ENCODE measurements at regions not wholly inside any gene's neighbourhood (a gene's known extent, or its start where the extent isn't known, plus 50 kb on each side); places are given as distances from the start of the nearest gene placed in this dataset.

DNA sequence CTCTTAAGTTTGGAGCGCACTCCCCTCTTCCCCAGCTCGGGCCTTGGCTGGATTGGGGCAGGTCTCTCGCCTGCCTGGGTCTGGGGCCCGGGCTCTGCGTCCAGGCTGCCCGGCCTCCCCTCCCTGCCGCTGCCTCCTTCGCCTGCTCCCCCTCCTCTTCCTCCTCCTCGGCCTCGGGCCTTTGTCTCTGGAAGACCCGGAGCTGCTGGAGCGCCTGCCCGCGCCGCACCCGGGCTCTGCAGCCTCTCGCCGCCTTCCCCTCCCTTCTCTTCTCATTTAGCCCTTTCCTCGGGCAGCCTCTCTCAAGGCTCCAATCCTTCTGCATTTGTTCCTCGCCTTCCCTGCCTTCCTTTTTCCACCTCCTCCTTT is 218.5 kb downstream of the C9orf50 start:
- no peak for TF ChIP-seq POLR2A (IDR thresholded peaks at IDR 0.05)
- TF ChIP-seq, protein P1, sequence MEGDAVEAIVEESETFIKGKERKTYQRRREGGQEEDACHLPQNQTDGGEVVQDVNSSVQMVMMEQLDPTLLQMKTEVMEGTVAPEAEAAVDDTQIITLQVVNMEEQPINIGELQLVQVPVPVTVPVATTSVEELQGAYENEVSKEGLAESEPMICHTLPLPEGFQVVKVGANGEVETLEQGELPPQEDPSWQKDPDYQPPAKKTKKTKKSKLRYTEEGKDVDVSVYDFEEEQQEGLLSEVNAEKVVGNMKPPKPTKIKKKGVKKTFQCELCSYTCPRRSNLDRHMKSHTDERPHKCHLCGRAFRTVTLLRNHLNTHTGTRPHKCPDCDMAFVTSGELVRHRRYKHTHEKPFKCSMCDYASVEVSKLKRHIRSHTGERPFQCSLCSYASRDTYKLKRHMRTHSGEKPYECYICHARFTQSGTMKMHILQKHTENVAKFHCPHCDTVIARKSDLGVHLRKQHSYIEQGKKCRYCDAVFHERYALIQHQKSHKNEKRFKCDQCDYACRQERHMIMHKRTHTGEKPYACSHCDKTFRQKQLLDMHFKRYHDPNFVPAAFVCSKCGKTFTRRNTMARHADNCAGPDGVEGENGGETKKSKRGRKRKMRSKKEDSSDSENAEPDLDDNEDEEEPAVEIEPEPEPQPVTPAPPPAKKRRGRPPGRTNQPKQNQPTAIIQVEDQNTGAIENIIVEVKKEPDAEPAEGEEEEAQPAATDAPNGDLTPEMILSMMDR (IDR thresholded peaks at IDR 0.05), result no peak

DNA sequence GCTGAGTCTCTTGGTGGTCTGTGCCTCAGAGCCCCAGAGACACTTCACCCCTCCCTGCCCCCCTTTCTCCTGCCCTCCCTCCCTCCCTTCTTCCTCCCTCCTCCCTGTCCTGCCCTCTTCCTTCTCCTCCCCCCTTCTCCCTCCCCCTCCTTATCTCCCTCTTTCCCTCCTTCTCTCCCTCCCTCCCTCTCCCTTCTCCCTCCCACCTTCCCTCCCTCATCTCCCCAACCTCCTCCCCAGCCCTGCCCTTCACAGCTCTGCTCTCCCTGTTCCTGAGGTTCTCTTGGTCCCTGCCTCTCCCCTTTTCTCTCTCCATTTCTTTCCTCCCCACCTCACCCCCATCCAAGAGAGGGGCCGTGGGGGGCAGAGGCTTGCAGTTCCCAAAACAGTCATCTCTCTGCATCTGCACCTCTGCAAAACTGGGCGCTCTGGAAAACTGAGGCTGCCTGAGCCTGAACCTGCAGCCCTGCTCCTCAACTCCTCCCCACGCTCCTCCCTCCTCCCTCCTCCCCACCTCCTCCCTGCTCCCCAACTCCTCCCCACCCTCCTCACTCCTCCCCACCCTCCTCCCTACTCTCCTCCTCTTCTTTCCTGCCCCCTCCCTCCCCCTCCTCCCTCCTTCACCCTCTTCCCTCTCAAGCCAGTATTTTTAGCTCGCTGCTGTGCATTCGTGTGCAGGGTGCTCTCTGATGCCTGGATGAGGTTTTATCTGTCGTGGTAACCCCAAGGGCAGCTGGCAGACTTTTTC is 219.1 kb downstream of the C9orf50 start:
- DNase-seq (peak in 1 of 3 donors; percentile 31), ATAC-seq (no peak)
- Histone ChIP-seq H3K9me3 (no peaks in the 10 kb centered on the region), H3K27me3 (no peaks in the 10 kb centered on the region), H3K4me3 (no peak overlapping the region), H3K36me3 (no peaks in the 10 kb centered on the region), H3K27ac (no peak overlapping the region), H3K4me1 (no peaks in the 10 kb centered on the region)
- intact Hi-C loops (cut with DNase I), result no loop called here
- TF ChIP-seq, protein P1 (IDR thresholded peaks at IDR 0.05), result no peak
- no peak for TF ChIP-seq POLR2A (IDR thresholded peaks at IDR 0.05)
- WGBS (ENCODE audit: insufficient coverage, low coverage, low lambda C conversion rate, missing lambda C conversion rate), result 54% methylated on average over 6 of the region's 6 CpGs

More for the DNA sequence above, 218.5 kb downstream of the C9orf50 start:
- DNase-seq (peak in 1 of 3 donors; percentile 43), ATAC-seq (no peak)
- WGBS (ENCODE audit: insufficient coverage, low coverage, low lambda C conversion rate, missing lambda C conversion rate), result 53% methylated on average over 19 of the region's 20 CpGs
- no peaks in the 10 kb centered on the region for H3K27me3 ChIP-seq
- H3K27ac ChIP-seq, result no peak overlapping the region
- no peaks in the 10 kb centered on the region for H3K36me3 ChIP-seq
- H3K9me3 ChIP-seq, result no peaks in the 10 kb centered on the region
- no peaks in the 10 kb centered on the region for H3K4me1 ChIP-seq
- intact Hi-C loops (cut with DNase I), result no loop called here
- H3K4me3 ChIP-seq, result no peak overlapping the region

DNA sequence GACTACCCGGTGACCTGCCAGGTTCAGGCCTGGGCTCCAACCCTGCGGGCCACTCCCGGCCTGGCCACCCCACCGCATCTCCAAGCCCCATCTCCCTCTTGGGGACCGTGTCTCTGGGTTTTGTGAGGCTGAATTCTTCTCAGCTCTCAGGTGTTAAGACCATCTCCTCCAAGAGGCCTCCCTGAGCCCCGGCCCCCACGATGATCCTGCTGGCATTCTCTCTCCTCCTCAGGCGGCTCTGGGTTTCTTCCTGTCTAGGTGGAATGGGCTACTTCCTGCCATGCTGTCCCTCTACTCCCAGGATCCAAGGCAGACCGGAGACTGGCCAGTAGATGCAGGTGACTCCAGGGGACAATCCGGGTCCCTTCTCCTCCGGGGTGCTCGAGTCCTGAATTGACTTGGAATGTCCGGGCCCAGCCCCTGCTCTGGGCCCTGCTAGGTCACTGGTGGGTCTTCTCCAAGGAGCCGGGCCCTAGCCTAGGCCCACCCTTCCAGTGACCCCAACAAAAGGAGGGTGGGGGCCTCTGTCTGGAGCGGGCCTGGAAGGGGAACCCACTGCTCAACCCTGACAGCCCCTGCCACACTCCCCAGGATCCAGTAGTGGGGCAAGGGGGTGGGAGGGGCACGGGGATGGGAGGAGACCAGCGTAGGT is 219.8 kb downstream of the C9orf50 start:
- Histone ChIP-seq H3K27ac (no peak overlapping the region), H3K9me3 (no peaks in the 10 kb centered on the region), H3K4me1 (no peaks in the 10 kb centered on the region), H3K4me3 (no peak overlapping the region), H3K27me3 (no peaks in the 10 kb centered on the region), H3K36me3 (no peaks in the 10 kb centered on the region)
- no peak for TF ChIP-seq POLR2A (IDR thresholded peaks at IDR 0.05)
- TF ChIP-seq, protein P1 (IDR thresholded peaks at IDR 0.05), result no peak
- DNase-seq (peak in 2 of 3 donors; percentile 14 to 39), ATAC-seq (no peak)
- intact Hi-C loops (cut with DNase I), result no loop called here
- 50% methylated on average over 1 of the region's 17 CpGs for WGBS (ENCODE audit: insufficient coverage, low coverage, low lambda C conversion rate, missing lambda C conversion rate)

DNA sequence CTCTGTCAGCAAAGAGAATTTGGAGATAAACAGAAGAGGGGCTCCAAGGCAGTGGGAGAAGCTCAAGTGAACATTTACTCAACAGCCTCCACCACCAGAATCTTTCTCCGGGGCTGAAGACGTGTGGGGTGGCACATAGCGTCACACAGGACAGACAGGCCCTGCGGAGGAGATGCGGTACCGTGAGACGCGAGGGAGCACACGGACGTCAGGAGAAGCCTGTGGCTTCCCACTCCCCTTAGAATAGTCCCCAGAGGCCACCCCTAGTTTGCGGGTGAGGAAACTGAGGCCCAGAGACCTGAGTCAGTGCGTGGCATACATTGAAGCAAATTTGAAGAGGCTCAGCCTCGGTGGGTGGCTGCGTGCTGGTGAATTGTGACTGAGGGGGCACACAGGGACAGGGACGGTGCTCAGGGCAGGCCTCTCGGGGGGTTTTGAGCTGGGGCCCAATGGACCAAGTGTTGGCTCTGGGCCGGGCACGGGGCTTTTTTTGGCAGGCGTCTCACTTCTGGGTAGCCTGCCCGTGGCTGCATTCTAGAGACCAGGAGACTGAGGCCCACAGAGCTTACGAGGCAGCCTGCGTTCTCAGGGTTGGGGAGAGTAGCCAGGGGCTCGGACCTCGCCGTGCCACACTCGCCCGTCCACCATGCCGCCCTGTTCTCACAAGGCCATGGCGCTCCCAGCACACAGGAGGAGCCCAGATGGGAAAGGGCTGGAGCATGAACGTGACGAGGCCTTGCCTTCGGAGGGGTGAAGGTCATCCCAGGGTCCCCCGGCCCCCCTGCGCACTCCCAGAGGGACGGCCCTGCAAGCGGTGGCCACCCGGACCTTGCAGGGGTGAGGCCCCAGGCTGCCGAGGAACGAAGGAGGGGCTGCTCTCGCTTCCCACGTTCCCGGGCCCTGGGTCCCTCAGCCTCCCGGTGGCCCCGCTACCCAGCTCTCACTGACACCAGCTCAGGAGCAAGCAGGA is 220.6 kb downstream of the C9orf50 start:
- TF ChIP-seq, protein P1 (IDR thresholded peaks at IDR 0.05), result no peak
- TF ChIP-seq POLR2A (IDR thresholded peaks at IDR 0.05), result no peak
- no peaks in the 10 kb centered on the region for H3K9me3 ChIP-seq
- WGBS (ENCODE audit: insufficient coverage, low coverage, low lambda C conversion rate, missing lambda C conversion rate), result 96% methylated on average over 4 of the region's 44 CpGs
- no peaks in the 10 kb centered on the region for H3K36me3 ChIP-seq
- H3K27ac ChIP-seq, result no peak overlapping the region
- H3K4me1 ChIP-seq, result no peaks in the 10 kb centered on the region
- no peaks in the 10 kb centered on the region for H3K27me3 ChIP-seq
- DNase-seq (peak in 2 of 3 donors; percentile 18 to 46), ATAC-seq (no peak)
- intact Hi-C loops (cut with DNase I), result no loop called here
- no peak overlapping the region for H3K4me3 ChIP-seq
